ENCODE measurements at regions not wholly inside any gene's neighbourhood (a gene's known extent, or its start where the extent isn't known, plus 50 kb on each side); places are given as distances from the start of the nearest gene placed in this dataset.

DNA sequence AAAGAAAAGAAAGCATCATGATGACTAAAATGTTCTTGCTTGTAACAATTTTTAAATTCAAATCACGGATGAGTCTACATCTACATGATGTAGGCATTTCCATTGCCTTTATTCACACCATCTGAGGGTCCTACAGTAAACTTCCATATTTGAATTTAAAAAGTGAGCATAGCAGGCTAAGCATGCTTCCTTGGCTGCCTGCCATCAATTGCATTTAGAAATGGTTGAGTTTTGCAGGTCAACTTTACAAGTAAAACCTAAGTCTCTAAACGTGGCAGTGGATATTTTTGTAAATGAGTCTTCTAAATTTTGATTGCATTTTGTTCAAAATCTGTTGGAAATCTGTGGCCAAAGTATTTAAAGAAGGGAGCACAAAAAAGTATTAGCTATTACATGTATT lies 136.5 kb upstream of the PTCH1 start:
- Histone ChIP-seq H3K27ac (no peak overlapping the region), H3K36me3 (no peaks in the 10 kb centered on the region), H3K9me3 (no peaks in the 10 kb centered on the region), H3K4me3 (no peak overlapping the region), H3K27me3 (no peaks in the 10 kb centered on the region), H3K4me1 (no peaks in the 10 kb centered on the region)
- DNase-seq (no peak), ATAC-seq (no peak)
- intact Hi-C loops (cut with DNase I), result no loop called here
- TF ChIP-seq, protein P1, sequence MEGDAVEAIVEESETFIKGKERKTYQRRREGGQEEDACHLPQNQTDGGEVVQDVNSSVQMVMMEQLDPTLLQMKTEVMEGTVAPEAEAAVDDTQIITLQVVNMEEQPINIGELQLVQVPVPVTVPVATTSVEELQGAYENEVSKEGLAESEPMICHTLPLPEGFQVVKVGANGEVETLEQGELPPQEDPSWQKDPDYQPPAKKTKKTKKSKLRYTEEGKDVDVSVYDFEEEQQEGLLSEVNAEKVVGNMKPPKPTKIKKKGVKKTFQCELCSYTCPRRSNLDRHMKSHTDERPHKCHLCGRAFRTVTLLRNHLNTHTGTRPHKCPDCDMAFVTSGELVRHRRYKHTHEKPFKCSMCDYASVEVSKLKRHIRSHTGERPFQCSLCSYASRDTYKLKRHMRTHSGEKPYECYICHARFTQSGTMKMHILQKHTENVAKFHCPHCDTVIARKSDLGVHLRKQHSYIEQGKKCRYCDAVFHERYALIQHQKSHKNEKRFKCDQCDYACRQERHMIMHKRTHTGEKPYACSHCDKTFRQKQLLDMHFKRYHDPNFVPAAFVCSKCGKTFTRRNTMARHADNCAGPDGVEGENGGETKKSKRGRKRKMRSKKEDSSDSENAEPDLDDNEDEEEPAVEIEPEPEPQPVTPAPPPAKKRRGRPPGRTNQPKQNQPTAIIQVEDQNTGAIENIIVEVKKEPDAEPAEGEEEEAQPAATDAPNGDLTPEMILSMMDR (IDR thresholded peaks at IDR 0.05), result no peak

DNA sequence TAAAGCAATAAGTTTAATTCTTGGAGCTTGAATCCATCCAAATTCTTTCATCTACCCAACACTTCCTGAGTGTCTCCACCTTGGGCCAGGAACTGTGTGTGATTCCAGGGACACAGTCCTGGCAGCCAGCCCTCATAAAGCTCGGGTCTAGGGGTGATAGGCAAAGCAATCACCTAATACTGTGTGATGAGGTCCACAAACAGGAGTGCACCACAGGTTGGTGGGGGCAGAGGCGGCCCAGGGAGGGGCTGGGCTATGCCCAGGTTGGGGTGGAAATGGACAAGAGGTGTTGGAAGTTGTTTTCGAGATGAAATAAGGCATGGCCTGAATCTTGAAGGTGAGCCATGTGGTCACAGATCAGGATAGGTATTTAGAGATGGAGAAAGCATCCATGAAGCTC lies 133.9 kb upstream of the PTCH1 start:
- no peaks in the 10 kb centered on the region for H3K36me3 ChIP-seq
- H3K27me3 ChIP-seq, result no peaks in the 10 kb centered on the region
- no peak overlapping the region for H3K4me3 ChIP-seq
- TF ChIP-seq, protein P1 (IDR thresholded peaks at IDR 0.05), result no peak
- intact Hi-C loops (cut with DNase I), result no loop called here
- H3K9me3 ChIP-seq, result no peaks in the 10 kb centered on the region
- DNase-seq (no peak), ATAC-seq (no peak)
- H3K4me1 ChIP-seq, result peaks cover 0 to 3% of the 10 kb centered on the region in 2 donors
- no peak overlapping the region for H3K27ac ChIP-seq

DNA sequence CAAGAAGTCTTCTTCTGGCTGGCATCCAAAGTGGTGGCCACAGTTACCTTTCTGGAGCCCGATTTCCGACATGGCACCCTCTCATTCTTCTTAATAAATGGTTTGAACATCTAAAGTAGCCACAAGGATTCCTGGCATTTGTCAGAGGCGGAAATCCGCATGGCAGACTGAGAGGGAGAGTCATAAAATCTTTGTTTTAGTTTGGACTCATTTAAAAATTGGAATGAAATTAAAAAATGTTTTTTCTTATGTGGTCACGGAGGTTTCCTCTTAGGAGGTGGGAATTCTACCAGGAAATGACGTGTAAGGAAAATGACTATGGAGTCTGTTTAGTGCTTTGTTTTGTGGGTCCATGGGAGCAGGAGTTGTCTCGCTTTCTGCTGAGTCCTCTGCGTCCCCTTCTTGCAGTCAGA lies 133.0 kb upstream of the PTCH1 start:
- no peak for DNase-seq
- no peak for ATAC-seq
- Histone ChIP-seq H3K27me3 (no peaks in the 10 kb centered on the region), H3K4me3 (no peak overlapping the region), H3K27ac (no peak overlapping the region), H3K4me1 (peaks cover 0 to 5% of the 10 kb centered on the region in 2 donors), H3K36me3 (no peaks in the 10 kb centered on the region), H3K9me3 (no peaks in the 10 kb centered on the region)
- intact Hi-C loops (cut with DNase I), result no loop called here
- TF ChIP-seq, protein P1 (IDR thresholded peaks at IDR 0.05), result no peak

DNA sequence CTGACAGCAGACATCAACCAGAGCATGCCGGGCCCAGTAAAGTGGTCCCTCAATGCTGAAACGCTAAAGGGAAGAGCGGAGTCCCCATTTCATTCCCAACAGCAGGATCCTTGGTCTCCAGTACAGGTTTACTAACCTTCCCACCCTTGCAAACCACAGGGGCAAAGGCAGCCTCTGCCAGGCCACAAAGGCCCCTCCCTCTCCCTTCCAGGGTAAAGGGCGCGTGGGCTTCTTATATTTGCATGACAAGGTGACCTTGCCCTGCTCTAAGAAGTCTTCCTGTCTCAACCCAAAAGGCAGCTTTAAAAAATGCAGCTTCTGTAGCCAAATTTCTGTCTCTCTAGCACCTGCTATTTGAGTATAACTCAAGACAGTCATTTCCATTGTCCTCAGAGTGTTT lies 131.5 kb upstream of the PTCH1 start:
- no peak for ATAC-seq
- TF ChIP-seq, protein P1 (IDR thresholded peaks at IDR 0.05), result no peak
- intact Hi-C loops (cut with DNase I), result no loop called here
- Histone ChIP-seq H3K4me3 (no peak overlapping the region), H3K36me3 (no peaks in the 10 kb centered on the region), H3K9me3 (no peaks in the 10 kb centered on the region), H3K27ac (no peak overlapping the region), H3K4me1 (peaks cover 0 to 5% of the 10 kb centered on the region in 2 donors), H3K27me3 (no peaks in the 10 kb centered on the region)
- DNase-seq, result no peak

DNA sequence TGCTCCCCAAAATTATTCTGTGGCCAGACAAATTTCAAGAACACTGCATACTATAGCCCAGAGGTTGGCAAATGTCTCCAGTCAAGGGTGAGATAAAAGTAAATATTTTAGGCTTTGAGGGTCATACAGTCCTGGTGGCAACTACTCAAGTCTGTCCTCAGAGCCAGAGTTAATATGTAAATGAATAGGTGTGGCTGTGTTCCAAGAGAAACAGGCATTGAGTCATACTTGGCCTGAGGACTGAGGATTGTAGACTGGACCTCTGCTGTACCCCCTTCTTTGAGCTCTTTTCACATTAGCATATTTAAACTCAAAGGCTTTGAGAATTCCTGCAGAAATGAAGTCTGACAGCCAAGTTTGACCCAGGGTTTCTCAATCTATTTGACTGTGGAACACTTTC lies 129.2 kb upstream of the PTCH1 start:
- ATAC-seq (peak; percentile 86), DNase-seq (no peak)
- Histone ChIP-seq H3K4me1 (peaks cover 0 to 5% of the 10 kb centered on the region in 2 donors), H3K4me3 (no peak overlapping the region), H3K9me3 (no peaks in the 10 kb centered on the region), H3K36me3 (no peaks in the 10 kb centered on the region), H3K27me3 (no peaks in the 10 kb centered on the region), H3K27ac (no peak overlapping the region)
- intact Hi-C loops (cut with DNase I), result no loop called here
- TF ChIP-seq, protein P1 (IDR thresholded peaks at IDR 0.05), result no peak
